WTC11 (cell line): ENCODE measurements at regions not wholly inside any gene's neighbourhood (a gene's known extent, or its start where the extent isn't known, plus 50 kb on each side); places are given as distances from the start of the nearest gene placed in this dataset.

ENCODE experiments used
- CTCF ChIP-seq: fragments of 200-600 bp; IDR thresholded peaks from 2 replicates; pipeline ENCODE4 v1.8.0; 2022; ENCODE audit warnings: antibody characterized with exemption
- E2F4 ChIP-seq: sonication (generic); formaldehyde crosslinking; IDR thresholded peaks from 2 replicates; pipeline ENCODE4 v1.8.1; 2022; ENCODE audit warnings: low read depth, mild to moderate bottlenecking, moderate library complexity, missing genetic modification reagents, borderline replicate concordance
- ETV6 ChIP-seq: sonication (generic); formaldehyde crosslinking; IDR thresholded peaks from 2 replicates; pipeline ENCODE4 v1.8.1; 2022; ENCODE audit warnings: mild to moderate bottlenecking, missing genetic modification reagents
- FOXJ3 ChIP-seq: sonication (generic); formaldehyde crosslinking; IDR thresholded peaks from 2 replicates; pipeline ENCODE4 v1.9.0; 2021; ENCODE audit warnings: missing genetic modification reagents, mild to moderate bottlenecking, borderline replicate concordance
- FOXP1 ChIP-seq: sonication (generic); formaldehyde crosslinking; IDR thresholded peaks from 2 replicates; pipeline ENCODE4 v1.8.0; 2022; ENCODE audit warnings: missing genetic modification reagents, mild to moderate bottlenecking, moderate library complexity, borderline replicate concordance
- HMGXB4 ChIP-seq: sonication (generic); formaldehyde crosslinking; IDR thresholded peaks from 2 replicates; pipeline ENCODE4 v1.8.1; 2023; ENCODE audit warnings: mild to moderate bottlenecking, moderate library complexity, missing genetic modification reagents
- JAZF1 ChIP-seq: fragments of 250-450 bp; sonication (Bioruptor Pico); IDR thresholded peaks from 2 replicates; pipeline ENCODE4 v1.9.0; 2021; ENCODE audit warnings: moderate library complexity, mild to moderate bottlenecking, inconsistent platforms
- JUN ChIP-seq: sonication (generic); formaldehyde crosslinking; IDR thresholded peaks from 2 replicates; pipeline ENCODE4 v1.8.0; 2023; ENCODE audit warnings: mild to moderate bottlenecking, missing genetic modification reagents
- ZNF263 ChIP-seq: sonication (generic); formaldehyde crosslinking; IDR thresholded peaks from 2 replicates; pipeline ENCODE4 v1.8.1; 2022; ENCODE audit warnings: low read depth, mild to moderate bottlenecking, moderate library complexity, missing genetic modification reagents
- ZNF423 ChIP-seq: fragments of 250-450 bp; sonication (Bioruptor Pico); IDR thresholded peaks from 2 replicates; pipeline ENCODE4 v2.1.2; 2022; ENCODE audit warnings: mild to moderate bottlenecking, moderate library complexity
- TF ChIP-seq, protein P1 (sequence below): sonication (generic); formaldehyde crosslinking; IDR thresholded peaks from 2 replicates; pipeline ENCODE4 v1.8.0; 2022; ENCODE audit warnings: mild to moderate bottlenecking, missing genetic modification reagents
- TF ChIP-seq, protein P2 (sequence below): sonication (generic); formaldehyde crosslinking; IDR thresholded peaks from 2 replicates; pipeline ENCODE4 v1.8.0; 2023; ENCODE audit warnings: missing genetic modification reagents
- TF ChIP-seq, protein P3 (sequence below): sonication (generic); formaldehyde crosslinking; IDR thresholded peaks from 2 replicates; pipeline ENCODE4 v1.8.0; 2022; ENCODE audit warnings: mild to moderate bottlenecking, missing genetic modification reagents

GRCh38 chr9:80875947-80876346 is 813.4 kb downstream of the TLE1 start:
- no peak for TF ChIP-seq E2F4
- TF ChIP-seq ZNF263 (CRISPR knock-in tag) = no peak
- no peak for TF ChIP-seq ETV6 (CRISPR knock-in tag)
- no peak for TF ChIP-seq CTCF
- TF ChIP-seq, protein P1, sequence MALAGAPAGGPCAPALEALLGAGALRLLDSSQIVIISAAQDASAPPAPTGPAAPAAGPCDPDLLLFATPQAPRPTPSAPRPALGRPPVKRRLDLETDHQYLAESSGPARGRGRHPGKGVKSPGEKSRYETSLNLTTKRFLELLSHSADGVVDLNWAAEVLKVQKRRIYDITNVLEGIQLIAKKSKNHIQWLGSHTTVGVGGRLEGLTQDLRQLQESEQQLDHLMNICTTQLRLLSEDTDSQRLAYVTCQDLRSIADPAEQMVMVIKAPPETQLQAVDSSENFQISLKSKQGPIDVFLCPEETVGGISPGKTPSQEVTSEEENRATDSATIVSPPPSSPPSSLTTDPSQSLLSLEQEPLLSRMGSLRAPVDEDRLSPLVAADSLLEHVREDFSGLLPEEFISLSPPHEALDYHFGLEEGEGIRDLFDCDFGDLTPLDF = no peak
- TF ChIP-seq, protein P2, sequence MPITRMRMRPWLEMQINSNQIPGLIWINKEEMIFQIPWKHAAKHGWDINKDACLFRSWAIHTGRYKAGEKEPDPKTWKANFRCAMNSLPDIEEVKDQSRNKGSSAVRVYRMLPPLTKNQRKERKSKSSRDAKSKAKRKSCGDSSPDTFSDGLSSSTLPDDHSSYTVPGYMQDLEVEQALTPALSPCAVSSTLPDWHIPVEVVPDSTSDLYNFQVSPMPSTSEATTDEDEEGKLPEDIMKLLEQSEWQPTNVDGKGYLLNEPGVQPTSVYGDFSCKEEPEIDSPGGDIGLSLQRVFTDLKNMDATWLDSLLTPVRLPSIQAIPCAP (CRISPR knock-in tag) = no peak
- TF ChIP-seq FOXP1 (CRISPR knock-in tag) = no peak
- no peak for TF ChIP-seq FOXJ3 (CRISPR knock-in tag)
- TF ChIP-seq HMGXB4 (CRISPR knock-in tag) = no peak
- no peak for TF ChIP-seq JUN (CRISPR knock-in tag)
- TF ChIP-seq ZNF423 = no peak
- TF ChIP-seq, protein P3, sequence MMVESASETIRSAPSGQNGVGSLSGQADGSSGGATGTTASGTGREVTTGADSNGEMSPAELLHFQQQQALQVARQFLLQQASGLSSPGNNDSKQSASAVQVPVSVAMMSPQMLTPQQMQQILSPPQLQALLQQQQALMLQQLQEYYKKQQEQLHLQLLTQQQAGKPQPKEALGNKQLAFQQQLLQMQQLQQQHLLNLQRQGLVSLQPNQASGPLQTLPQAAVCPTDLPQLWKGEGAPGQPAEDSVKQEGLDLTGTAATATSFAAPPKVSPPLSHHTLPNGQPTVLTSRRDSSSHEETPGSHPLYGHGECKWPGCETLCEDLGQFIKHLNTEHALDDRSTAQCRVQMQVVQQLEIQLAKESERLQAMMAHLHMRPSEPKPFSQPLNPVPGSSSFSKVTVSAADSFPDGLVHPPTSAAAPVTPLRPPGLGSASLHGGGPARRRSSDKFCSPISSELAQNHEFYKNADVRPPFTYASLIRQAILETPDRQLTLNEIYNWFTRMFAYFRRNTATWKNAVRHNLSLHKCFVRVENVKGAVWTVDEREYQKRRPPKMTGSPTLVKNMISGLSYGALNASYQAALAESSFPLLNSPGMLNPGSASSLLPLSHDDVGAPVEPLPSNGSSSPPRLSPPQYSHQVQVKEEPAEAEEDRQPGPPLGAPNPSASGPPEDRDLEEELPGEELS (CRISPR knock-in tag) = no peak
- no peak for TF ChIP-seq JAZF1 (CRISPR knock-in tag)
